Colonic mucosa (tissue), 4 donors: ENCODE measurements at regions not wholly inside any gene's neighbourhood (a gene's known extent, or its start where the extent isn't known, plus 50 kb on each side); places are given as distances from the start of the nearest gene placed in this dataset.

Experiments used
- DNase-seq: peaks from one replicate; pipeline ENCODE4 v3.0.0-alpha.2; 2020
- H3K27ac ChIP-seq: fragments of 200-600 bp; one replicate; pipeline ENCODE4 v1.8.0; 2021
- H3K27me3 ChIP-seq: fragments of 200-600 bp; one replicate; pipeline ENCODE4 v1.8.0; 2021
- H3K36me3 ChIP-seq: fragments of 200-600 bp; one replicate; pipeline ENCODE4 v1.8.0; 2021
- H3K4me1 ChIP-seq: fragments of 200-600 bp; one replicate; pipeline ENCODE4 v1.8.0; 2021; ENCODE audit warnings: mild to moderate bottlenecking
- H3K4me3 ChIP-seq: fragments of 200-600 bp; one replicate; pipeline ENCODE4 v1.8.0; 2021
- H3K9ac ChIP-seq, 2 donors: one replicate each; pipeline ENCODE4 v1.7.0; 2013; ENCODE audit warnings: control low read depth in 2 of 2, low read depth in 2 of 2, low read length in 2 of 2
- H3K9me3 ChIP-seq: fragments of 200-600 bp; one replicate; pipeline ENCODE4 v1.8.0; 2021
- CTCF ChIP-seq: fragments of 200-600 bp; IDR thresholded peaks from one replicate; pipeline ENCODE4 v1.8.0; 2022; ENCODE audit warnings: antibody characterized with exemption, mild to moderate bottlenecking
- intact Hi-C: fragments of 100-400 bp; cut with DNase I; formaldehyde crosslinking; loops from one replicate; pipeline ENCODE4 v1.14.1; 2022
- donor health status: healthy.
- donor health status: DM: no; HTN: no; CAD: no.
- donor health status: DM: no; HTN: no; CAD: no.

- no peak overlapping the region for H3K4me3 ChIP-seq
- no peak overlapping the region for H3K9ac ChIP-seq
- no peaks in the 10 kb centered on the region for H3K9me3 ChIP-seq
- TF ChIP-seq CTCF: no peak
- no peaks in the 10 kb centered on the region for H3K36me3 ChIP-seq
- no peaks in the 10 kb centered on the region for H3K4me1 ChIP-seq
- no peak overlapping the region for H3K27ac ChIP-seq
- H3K27me3 ChIP-seq: no peaks in the 10 kb centered on the region
- intact Hi-C loops: no loop called here
- DNase-seq: no peak
These were observed 541.1 kb downstream of the EFNB2 start for GRCh38 chr13:105994340-105994739.

- Histone ChIP-seq H3K27ac (no peak overlapping the region), H3K4me3 (no peak overlapping the region), H3K4me1 (no peaks in the 10 kb centered on the region), H3K9me3 (no peaks in the 10 kb centered on the region), H3K9ac (no peak overlapping the region), H3K36me3 (no peaks in the 10 kb centered on the region), H3K27me3 (no peaks in the 10 kb centered on the region)
- no peak for TF ChIP-seq CTCF
- intact Hi-C loops: no loop called here
- DNase-seq: no peak
These were observed 543.7 kb downstream of the EFNB2 start for GRCh38 chr13:105991622-105992277.

- DNase-seq: no peak
- Histone ChIP-seq H3K4me3 (no peak overlapping the region), H3K27ac (no peak overlapping the region), H3K9me3 (no peaks in the 10 kb centered on the region), H3K4me1 (no peaks in the 10 kb centered on the region), H3K9ac (no peak overlapping the region), H3K36me3 (no peaks in the 10 kb centered on the region), H3K27me3 (no peaks in the 10 kb centered on the region)
- intact Hi-C loops: no loop called here
- TF ChIP-seq CTCF: no peak
These were observed 544.3 kb downstream of the EFNB2 start for GRCh38 chr13:105991131-105991530.

GRCh38 chr13:105990256-105990958, 545.1 kb downstream of the EFNB2 start:
- Histone ChIP-seq H3K27me3 (no peaks in the 10 kb centered on the region), H3K4me1 (no peaks in the 10 kb centered on the region), H3K36me3 (no peaks in the 10 kb centered on the region), H3K9me3 (no peaks in the 10 kb centered on the region), H3K27ac (no peak overlapping the region), H3K4me3 (no peak overlapping the region), H3K9ac (no peak overlapping the region)
- no peak for DNase-seq
- TF ChIP-seq CTCF: no peak
- intact Hi-C loops: no loop called here

- Histone ChIP-seq H3K27ac (no peak overlapping the region), H3K9ac (no peak overlapping the region)
- intact Hi-C loops: no loop called here
These were observed 550.8 kb downstream of the EFNB2 start for GRCh38 chr13:105984646-105985045.

More at GRCh38 chr13:105984646-105985045, 550.8 kb downstream of the EFNB2 start:
- no peak for DNase-seq
- no peaks in the 10 kb centered on the region for H3K36me3 ChIP-seq
- no peak for TF ChIP-seq CTCF
- H3K27me3 ChIP-seq: no peaks in the 10 kb centered on the region
- H3K4me1 ChIP-seq: no peaks in the 10 kb centered on the region
- no peak overlapping the region for H3K4me3 ChIP-seq
- H3K9me3 ChIP-seq: no peaks in the 10 kb centered on the region
